Epithelial cell of prostate (primary cell): ENCODE measurements at regions not wholly inside any gene's neighbourhood (a gene's known extent, or its start where the extent isn't known, plus 50 kb on each side); places are given as distances from the start of the nearest gene placed in this dataset.

Source experiments
- DNase-seq: peaks from one replicate; pipeline ENCODE4 v3.0.0-alpha.2; 2011; ENCODE audit warnings: low read depth, low spot score
- H3K27ac ChIP-seq: fragments of 450-650 bp; 2 replicates; pipeline ENCODE4 v1.5.1; 2017; ENCODE audit warnings: mild to moderate bottlenecking

DNA sequence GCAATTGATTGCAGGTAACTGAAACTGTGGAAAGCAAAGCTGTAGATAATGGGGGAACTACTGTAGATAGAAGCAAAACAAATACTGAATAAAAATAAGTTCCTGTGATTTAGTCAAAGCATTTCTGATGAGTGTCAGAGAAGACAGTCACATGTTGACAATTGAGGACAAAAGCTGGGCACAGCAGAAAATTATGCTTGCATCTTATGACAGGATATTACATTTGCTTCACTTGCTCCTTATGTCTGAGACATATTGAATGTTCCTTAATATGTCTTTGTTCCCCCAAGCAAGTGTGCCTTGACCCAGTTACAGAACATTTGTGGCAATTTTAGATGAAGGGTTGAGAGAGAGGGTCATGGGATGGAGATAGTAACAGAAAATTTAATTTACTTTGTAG, 526.0 kb upstream of the B3GALT2 start:
- DNase-seq, result no peak
- H3K27ac ChIP-seq, result no peak overlapping the region

DNA sequence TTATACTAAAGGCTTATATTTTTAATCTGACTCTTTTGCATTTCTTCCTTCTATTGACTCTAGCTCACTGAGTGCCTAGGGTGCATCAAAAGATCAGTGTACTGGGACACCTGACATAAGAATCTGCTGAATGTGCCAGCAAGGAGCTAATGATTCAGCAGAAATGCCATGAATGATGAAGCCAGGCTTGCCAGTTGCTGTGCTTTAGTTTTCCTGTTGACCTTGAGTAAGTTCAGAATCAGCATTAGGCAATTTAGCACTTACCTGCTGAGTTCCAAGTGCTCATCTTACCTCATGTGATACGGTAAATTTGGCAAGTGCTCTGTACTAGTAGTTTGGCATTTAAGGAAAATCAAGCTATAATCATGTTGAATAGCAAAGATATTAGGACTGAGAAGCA, 523.2 kb upstream of the B3GALT2 start:
- H3K27ac ChIP-seq, result no peak overlapping the region
- DNase-seq, result no peak

DNA sequence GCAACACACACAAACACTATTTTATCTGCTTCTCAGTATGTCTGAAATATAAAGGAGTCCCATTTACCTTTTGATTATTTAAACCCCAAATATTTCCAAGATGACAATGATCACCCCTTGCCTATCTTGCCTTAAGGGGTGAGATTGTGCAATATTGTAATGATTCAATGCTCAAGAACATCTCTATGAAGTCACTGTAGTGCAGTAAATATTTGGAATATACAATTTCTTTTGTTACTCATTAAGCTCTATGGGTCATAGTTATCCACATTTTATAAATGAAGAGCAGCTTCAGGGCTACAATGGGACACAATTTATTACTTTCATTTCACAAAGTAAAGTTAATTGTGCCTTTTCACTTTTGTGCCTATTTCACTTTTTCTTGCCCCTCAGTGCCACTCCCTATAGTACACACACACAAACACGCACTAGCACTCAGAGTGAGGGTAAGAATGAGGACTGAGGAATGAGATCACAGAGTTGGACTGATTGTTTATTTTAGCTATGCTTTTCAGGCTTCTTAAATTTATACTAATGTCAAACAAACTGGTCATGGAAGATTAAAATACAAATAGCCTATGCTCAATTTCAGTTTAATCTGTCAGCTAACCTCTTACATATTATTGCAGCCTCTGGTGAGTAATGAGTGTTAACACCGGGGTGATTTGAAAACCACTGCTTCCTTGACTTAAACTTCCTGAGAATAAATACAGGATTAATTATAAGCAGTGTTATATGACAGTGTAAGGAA, 521.0 kb upstream of the B3GALT2 start:
- H3K27ac ChIP-seq, result peak overlapping the region; percentile 57
- DNase-seq, result no peak

- H3K27ac ChIP-seq, result no peak overlapping the region
- DNase-seq, result no peak
These were observed 520.4 kb upstream of the B3GALT2 start for GRCh38 chr1:193706766-193707165.

DNA sequence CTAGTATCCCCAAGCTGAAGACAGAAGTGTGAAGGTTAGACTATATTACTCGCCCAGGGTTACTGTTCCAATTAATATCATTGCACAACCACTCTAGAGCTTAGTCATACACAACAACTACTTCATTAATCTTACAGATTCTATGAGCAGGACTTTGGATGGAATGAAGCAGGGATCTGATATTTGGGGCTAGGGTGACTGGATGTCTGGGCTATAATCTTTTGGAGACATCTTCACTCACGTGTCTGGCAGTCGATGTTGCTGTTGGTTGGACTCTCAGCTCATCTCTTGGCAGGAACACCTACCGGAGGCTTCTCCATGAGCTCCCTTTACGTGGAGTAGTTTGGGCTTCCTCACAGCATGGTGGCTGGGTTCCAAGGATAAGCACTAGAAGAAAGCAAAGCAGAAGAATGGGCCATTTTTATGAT, 519.2 kb upstream of the B3GALT2 start:
- DNase-seq, result no peak

DNA sequence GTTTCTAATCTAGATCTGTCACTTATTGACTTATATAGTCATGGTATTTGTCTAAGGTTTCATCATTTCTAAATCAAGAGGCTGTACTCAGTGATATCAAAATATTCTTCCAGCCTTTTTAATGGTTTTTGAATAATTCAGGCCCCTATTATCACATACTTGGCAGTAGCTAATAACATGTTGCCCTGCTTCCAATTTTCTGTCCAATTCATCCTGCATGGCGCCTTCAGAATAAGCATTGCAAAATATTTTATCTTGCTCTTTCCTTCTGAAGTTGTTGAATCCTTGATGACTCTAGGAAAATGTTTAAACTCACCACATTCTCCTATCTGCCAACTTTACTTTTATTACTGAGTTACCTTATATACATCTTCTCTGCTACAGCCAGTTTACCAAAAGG, 517.2 kb upstream of the B3GALT2 start:
- H3K27ac ChIP-seq, result no peak overlapping the region
- DNase-seq, result no peak

More for the DNA sequence above, 519.2 kb upstream of the B3GALT2 start:
- H3K27ac ChIP-seq, result no peak overlapping the region

GRCh38 chr1:193703121-193703520, 516.7 kb upstream of the B3GALT2 start:
- DNase-seq, result no peak
- no peak overlapping the region for H3K27ac ChIP-seq

GRCh38 chr1:193701759-193702158, 515.3 kb upstream of the B3GALT2 start:
- DNase-seq, result no peak
- no peak overlapping the region for H3K27ac ChIP-seq

GRCh38 chr1:193700710-193701355, 514.4 kb upstream of the B3GALT2 start:
- no peak overlapping the region for H3K27ac ChIP-seq
- no peak for DNase-seq

- no peak for DNase-seq
These were observed 512.8 kb upstream of the B3GALT2 start for GRCh38 chr1:193699261-193699660.

GRCh38 chr1:193697776-193698175, 511.4 kb upstream of the B3GALT2 start:
- no peak for DNase-seq
- no peak overlapping the region for H3K27ac ChIP-seq

More at GRCh38 chr1:193699261-193699660, 512.8 kb upstream of the B3GALT2 start:
- no peak overlapping the region for H3K27ac ChIP-seq

DNA sequence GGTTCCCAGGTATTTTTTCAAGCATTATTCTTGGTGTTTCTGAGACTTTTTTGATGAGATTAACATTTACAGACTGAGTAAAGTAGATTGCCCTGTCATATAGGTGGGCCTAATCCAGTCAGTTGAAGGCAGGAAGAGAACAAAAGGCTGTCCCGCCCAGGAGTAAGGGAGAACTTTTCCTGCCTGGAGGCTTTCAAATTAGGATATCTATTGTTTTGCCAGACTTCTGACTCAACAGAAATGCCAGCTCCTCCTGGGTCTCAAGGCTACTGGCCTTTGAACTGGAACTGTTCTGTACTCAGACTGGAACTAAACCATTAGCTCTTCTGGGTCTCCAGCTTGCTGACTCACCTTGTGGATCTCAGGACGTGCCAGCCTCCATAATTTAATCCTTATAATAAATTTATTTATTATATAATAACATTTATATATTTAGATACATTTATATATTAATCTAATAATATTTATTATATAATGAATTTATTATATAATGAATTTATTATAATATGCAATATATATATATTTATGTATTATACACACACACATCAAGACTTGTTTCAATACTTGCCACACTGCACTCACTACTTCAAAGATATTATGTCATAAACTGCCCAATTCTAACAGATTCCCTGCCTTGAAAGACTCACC, 510.8 kb upstream of the B3GALT2 start:
- no peak for DNase-seq
- no peak overlapping the region for H3K27ac ChIP-seq

DNA sequence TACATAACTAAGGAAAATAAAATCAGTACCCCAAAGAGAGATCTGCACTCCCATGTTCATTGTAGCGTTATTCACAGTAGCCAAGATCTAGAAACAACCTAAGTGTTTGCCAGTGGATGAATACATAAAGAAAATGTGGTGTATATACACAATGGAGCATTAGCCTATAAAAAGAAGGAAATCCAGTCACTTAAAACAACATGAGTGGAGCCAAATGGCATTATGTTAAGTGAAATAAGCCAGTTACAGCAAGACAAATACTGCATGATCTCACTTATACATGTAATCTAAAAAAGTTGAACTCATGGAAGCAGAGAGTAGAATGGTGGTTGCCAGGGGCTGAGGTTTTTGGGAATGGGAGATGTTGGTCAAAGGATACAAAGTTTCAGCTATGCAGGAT, 508.3 kb upstream of the B3GALT2 start:
- H3K27ac ChIP-seq, result no peak overlapping the region
- no peak for DNase-seq

DNA sequence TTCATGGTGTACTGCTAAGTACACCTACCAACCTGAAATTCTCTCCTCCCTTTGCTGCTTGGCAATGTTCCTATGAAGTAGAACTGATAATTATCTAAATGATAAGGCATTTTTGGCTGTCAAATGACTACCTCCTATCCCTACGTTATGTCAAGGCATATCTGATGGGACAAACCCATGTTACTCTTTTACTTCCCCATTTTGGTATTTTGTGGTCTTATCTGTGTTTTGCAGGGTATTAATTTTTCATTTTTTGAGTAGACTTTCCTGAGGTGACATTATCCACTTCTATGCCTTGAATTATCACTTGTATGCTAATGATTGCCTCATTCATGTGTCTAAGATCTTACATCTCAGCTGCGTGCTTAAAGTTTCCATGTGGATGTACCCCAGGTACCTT, 499.6 kb upstream of the B3GALT2 start:
- DNase-seq, result no peak
- H3K27ac ChIP-seq, result no peak overlapping the region

GRCh38 chr1:193681422-193681821, 495.0 kb upstream of the B3GALT2 start:
- DNase-seq, result no peak

GRCh38 chr1:193680924-193681316, 494.5 kb upstream of the B3GALT2 start:
- no peak overlapping the region for H3K27ac ChIP-seq
- DNase-seq, result no peak

More at GRCh38 chr1:193681422-193681821, 495.0 kb upstream of the B3GALT2 start:
- no peak overlapping the region for H3K27ac ChIP-seq

- DNase-seq, result no peak
- H3K27ac ChIP-seq, result no peak overlapping the region
These were observed 494.0 kb upstream of the B3GALT2 start for GRCh38 chr1:193680247-193680923.

GRCh38 chr1:193677874-193678273, 491.5 kb upstream of the B3GALT2 start:
- H3K27ac ChIP-seq, result no peak overlapping the region
- no peak for DNase-seq

DNA sequence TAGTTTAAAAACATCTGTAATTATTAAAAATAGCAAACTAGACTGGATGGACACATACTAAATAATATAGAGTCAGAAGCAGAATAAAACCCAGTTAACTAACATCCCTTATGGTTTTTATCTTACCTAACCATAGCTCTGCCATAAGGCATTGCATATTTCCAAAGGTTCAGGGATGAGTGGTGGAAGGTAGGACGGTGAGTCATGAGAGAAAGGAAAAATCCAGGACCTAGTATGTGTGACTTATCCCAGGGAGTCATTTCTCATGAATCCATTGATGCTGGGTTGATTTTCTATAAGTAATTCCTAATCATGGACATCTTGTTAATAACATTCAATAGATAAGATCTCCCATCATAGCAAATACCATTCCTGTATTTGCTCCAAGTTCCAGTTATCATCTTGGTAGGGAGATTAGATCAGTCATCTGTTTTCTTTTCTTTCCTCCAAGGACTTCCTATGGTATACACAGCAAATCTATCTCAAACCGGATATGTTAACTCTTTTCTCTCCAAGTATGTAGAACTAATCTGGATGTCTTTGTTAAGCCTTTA, 490.7 kb upstream of the B3GALT2 start:
- no peak for DNase-seq
- H3K27ac ChIP-seq, result no peak overlapping the region

DNA sequence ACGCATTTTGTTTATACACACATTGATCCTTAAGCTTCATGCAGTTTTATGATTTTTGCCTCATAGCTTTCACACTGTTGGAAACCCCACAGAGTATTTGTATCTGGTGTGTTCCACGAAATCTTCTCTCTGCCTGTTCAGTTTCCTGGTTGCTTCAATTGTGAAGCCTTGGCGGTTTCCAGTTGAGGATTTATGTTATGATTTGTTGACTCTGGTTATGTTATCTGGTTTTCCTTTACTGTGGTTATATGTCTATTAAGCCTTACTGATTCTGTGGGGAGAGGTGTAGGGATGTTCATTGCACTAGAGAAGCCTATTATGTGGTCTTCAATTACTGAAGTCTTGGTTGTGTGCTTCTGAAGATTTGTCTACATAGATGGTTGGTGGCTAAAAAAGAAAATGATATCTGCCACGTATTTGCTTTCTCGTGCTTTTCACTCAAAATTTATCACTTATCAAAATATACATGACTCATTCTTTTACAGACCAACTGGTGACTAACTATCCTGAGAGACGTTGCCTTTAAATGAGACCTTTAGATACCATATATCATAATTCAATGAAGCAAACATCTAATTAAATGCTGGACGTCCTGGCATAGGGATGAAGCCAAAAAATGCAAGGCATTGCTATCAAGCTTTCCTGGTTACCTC, 488.0 kb upstream of the B3GALT2 start:
- DNase-seq, result no peak
- H3K27ac ChIP-seq, result no peak overlapping the region
